ENCODE measurements at regions not wholly inside any gene's neighbourhood (a gene's known extent, or its start where the extent isn't known, plus 50 kb on each side); places are given as distances from the start of the nearest gene placed in this dataset.

DNA sequence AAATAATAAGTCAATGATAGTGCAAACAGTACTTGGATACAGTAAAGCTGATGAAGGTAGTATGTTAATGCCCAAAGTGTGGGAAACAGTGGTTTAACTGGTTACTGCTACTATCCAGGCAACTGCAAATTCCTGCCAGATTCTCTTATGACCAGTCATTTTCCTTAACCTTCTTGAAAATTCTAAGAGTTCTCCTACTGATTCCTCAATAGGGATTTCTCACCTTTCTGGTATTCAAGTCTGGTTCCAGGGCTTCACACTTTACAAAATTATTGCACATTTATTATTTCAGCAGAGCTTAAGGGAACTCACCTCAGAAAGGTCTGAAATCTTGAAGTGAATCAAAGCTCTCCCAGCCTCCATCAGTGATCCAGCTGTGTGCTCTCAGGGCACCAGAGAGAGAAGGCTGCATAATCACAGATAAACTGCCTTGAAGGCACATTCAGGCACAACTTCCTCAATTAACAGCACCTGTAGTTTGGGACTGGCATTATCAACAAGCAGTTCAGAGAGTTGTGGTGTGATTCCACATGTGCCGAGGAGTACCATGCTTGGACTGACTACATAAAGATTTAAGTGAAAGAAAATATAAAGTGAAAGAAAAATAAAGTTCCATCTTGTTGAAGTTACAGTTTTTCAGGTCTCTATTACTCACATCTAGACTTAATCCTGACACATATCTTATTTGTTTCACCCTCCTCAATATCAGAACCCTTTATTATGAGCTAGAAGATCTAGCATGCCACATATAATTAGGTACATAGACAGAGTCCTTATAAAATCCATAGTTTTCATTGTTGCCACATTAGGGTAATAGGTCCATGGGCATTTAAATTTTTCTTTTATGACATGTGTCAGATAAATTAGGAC lies 59.5 kb upstream of the TIPARP start:
- TF ChIP-seq, protein P1, sequence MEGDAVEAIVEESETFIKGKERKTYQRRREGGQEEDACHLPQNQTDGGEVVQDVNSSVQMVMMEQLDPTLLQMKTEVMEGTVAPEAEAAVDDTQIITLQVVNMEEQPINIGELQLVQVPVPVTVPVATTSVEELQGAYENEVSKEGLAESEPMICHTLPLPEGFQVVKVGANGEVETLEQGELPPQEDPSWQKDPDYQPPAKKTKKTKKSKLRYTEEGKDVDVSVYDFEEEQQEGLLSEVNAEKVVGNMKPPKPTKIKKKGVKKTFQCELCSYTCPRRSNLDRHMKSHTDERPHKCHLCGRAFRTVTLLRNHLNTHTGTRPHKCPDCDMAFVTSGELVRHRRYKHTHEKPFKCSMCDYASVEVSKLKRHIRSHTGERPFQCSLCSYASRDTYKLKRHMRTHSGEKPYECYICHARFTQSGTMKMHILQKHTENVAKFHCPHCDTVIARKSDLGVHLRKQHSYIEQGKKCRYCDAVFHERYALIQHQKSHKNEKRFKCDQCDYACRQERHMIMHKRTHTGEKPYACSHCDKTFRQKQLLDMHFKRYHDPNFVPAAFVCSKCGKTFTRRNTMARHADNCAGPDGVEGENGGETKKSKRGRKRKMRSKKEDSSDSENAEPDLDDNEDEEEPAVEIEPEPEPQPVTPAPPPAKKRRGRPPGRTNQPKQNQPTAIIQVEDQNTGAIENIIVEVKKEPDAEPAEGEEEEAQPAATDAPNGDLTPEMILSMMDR (conservative IDR thresholded peaks at IDR 0.05; ENCODE audit: low read depth, low read length), result no peak
- no peak for TF ChIP-seq EZH2 (IDR thresholded peaks at IDR 0.05; ENCODE audit: low read length, unreplicated experiment)
- TF ChIP-seq EZH2phosphoT487 (IDR thresholded peaks at IDR 0.05; ENCODE audit: borderline replicate concordance, low read length), result no peak
